ENCODE measurements at regions not wholly inside any gene's neighbourhood (a gene's known extent, or its start where the extent isn't known, plus 50 kb on each side); places are given as distances from the start of the nearest gene placed in this dataset.

GRCh38 chr2:66803726-66804125 lies 368.8 kb downstream of the MEIS1 start:
- DNase-seq = no peak

- no peak for DNase-seq
Observed at GRCh38 chr2:66805016-66805865, 370.3 kb downstream of the MEIS1 start.

- no peak for DNase-seq
Observed at GRCh38 chr2:66805968-66806367, 371.0 kb downstream of the MEIS1 start.

- DNase-seq = no peak
Observed at GRCh38 chr2:66813525-66813924, 378.6 kb downstream of the MEIS1 start.

GRCh38 chr2:66813976-66814375 lies 379.1 kb downstream of the MEIS1 start:
- DNase-seq = no peak

GRCh38 chr2:66814916-66815315 lies 380.0 kb downstream of the MEIS1 start:
- DNase-seq = no peak

GRCh38 chr2:66815886-66816285 lies 381.0 kb downstream of the MEIS1 start:
- DNase-seq = no peak

- DNase-seq = no peak
Observed at GRCh38 chr2:66821168-66821567, 386.2 kb downstream of the MEIS1 start.

- no peak for DNase-seq
Observed at GRCh38 chr2:66822186-66822585, 387.3 kb downstream of the MEIS1 start.

GRCh38 chr2:66824926-66825325 lies 390.0 kb downstream of the MEIS1 start:
- no peak for DNase-seq

GRCh38 chr2:66827851-66828250 lies 392.9 kb downstream of the MEIS1 start:
- DNase-seq = no peak

- no peak for DNase-seq
Observed at GRCh38 chr2:66828876-66829275, 394.0 kb downstream of the MEIS1 start.

- no peak for DNase-seq
Observed at GRCh38 chr2:66830881-66831280, 396.0 kb downstream of the MEIS1 start.

- no peak for DNase-seq
Observed at GRCh38 chr2:66832646-66833435, 397.9 kb downstream of the MEIS1 start.

GRCh38 chr2:66834859-66835258 lies 399.9 kb downstream of the MEIS1 start:
- no peak for DNase-seq

GRCh38 chr2:66836851-66837250 lies 401.9 kb downstream of the MEIS1 start:
- no peak for DNase-seq

GRCh38 chr2:66839551-66840320 lies 404.8 kb downstream of the MEIS1 start:
- DNase-seq = no peak

- no peak for DNase-seq
Observed at GRCh38 chr2:66840321-66841002, 405.5 kb downstream of the MEIS1 start.

GRCh38 chr2:66843847-66844246 lies 408.9 kb downstream of the MEIS1 start:
- DNase-seq = no peak

- no peak for DNase-seq
Observed at GRCh38 chr2:66845307-66845706, 410.4 kb downstream of the MEIS1 start.

GRCh38 chr2:66846887-66847286 lies 412.0 kb downstream of the MEIS1 start:
- DNase-seq = no peak

GRCh38 chr2:66849153-66849755 lies 414.3 kb downstream of the MEIS1 start:
- DNase-seq = peak in 1 of 2 experiments; percentile 31
